K562 (cell line): ENCODE measurements at regions not wholly inside any gene's neighbourhood (a gene's known extent, or its start where the extent isn't known, plus 50 kb on each side); places are given as distances from the start of the nearest gene placed in this dataset.

Source experiments
- CBFA2T3 ChIP-seq: fragments of 450-650 bp; IDR thresholded peaks from 2 replicates; pipeline ENCODE4 v1.6.1; 2017
- CTCF ChIP-seq, 3 experiments: IDR thresholded peaks in 2 of 3; conservative IDR thresholded peaks in 1 of 3; 2 replicates each; pipeline ENCODE4 v1.5.1; 2011 to 2012; ENCODE audit warnings: low read length in 3 of 3, mild to moderate bottlenecking in 3 of 3, control low read depth in 2 of 3, improper control_type of control experiment in 1 of 3, inconsistent platforms in 1 of 3, low read depth in 1 of 3, mixed read lengths in 1 of 3, moderate library complexity in 1 of 3; ENCODE audit not compliant: insufficient read depth in 2 of 3
- EHMT2 ChIP-seq: fragments of 450-650 bp; IDR thresholded peaks from 2 replicates; pipeline ENCODE4 v1.6.1; 2018; ENCODE audit warnings: antibody characterized with exemption
- HBP1 ChIP-seq: fragments of 450-650 bp; formaldehyde crosslinking; IDR thresholded peaks from 2 replicates; pipeline ENCODE4 v1.4.0; 2022; ENCODE audit warnings: missing genetic modification characterization
- MAFF ChIP-seq: IDR thresholded peaks from 2 replicates; pipeline ENCODE4 v1.6.1; 2012; ENCODE audit warnings: low read length, improper control_type of control experiment
- MITF ChIP-seq: IDR thresholded peaks from 2 replicates; pipeline ENCODE4 v1.6.1; 2014; ENCODE audit warnings: antibody characterized with exemption
- PURB ChIP-seq: sonication (generic); formaldehyde crosslinking; IDR thresholded peaks from 2 replicates; pipeline ENCODE4 v1.9.0; 2021; ENCODE audit warnings: low read depth, mild to moderate bottlenecking, missing genetic modification reagents
- RAD21 ChIP-seq, 2 experiments: fragments of 250-450 bp in 1 of 2; fragments of 450-650 bp in 1 of 2; sonication (Bioruptor Pico) in 1 of 2; formaldehyde crosslinking in 1 of 2; IDR thresholded peaks in 1 of 2; conservative IDR thresholded peaks in 1 of 2; 2 replicates each; pipeline versions ENCODE4 v1.4.0 to v1.8.0; 2020 to 2022; ENCODE audit warnings: mild to moderate bottlenecking in 2 of 2, moderate library complexity in 1 of 2
- RNF2 ChIP-seq: sonication (generic); IDR thresholded peaks from 2 replicates; pipeline ENCODE4 v1.6.1; 2016
- TFAP4 ChIP-seq: sonication (generic); formaldehyde crosslinking; IDR thresholded peaks from 2 replicates; pipeline ENCODE4 v1.8.0; 2022; ENCODE audit warnings: missing genetic modification reagents, mild to moderate bottlenecking, moderate library complexity, borderline replicate concordance
- XRCC3 ChIP-seq: fragments of 450-650 bp; IDR thresholded peaks from 2 replicates; pipeline ENCODE4 v1.6.1; 2017; ENCODE audit warnings: mild to moderate bottlenecking, moderate library complexity
- ZBTB40 ChIP-seq, 2 experiments: fragments of 450-650 bp in 1 of 2; sonication (generic) in 1 of 2; formaldehyde crosslinking in 1 of 2; IDR thresholded peaks; 2 replicates each; pipeline versions ENCODE4 v1.7.1 to v1.9.0; 2016 to 2022; ENCODE audit warnings: inconsistent platforms in 1 of 2, mild to moderate bottlenecking in 1 of 2, missing genetic modification reagents in 1 of 2
- ZNF143 ChIP-seq: sonication (generic); formaldehyde crosslinking; IDR thresholded peaks from 2 replicates; pipeline ENCODE4 v1.9.0; 2022; ENCODE audit warnings: mild to moderate bottlenecking, missing genetic modification reagents
- ZNF507 ChIP-seq: conservative IDR thresholded peaks from 2 replicates; pipeline ENCODE4 v1.6.1; 2017; ENCODE audit warnings: missing genetic modification characterization, missing compliant biosample characterization

GRCh38 chr22:27154717-27155116, 497.3 kb downstream of the MIAT start (continued):
- TF ChIP-seq XRCC3 (no peak), ZBTB40 (IDR thresholded peaks at IDR 0.05) (0 out of 2 replicates have a peak, but pooled peaks have one; percentile 25), ZBTB40 (CRISPR knock-in tag; IDR thresholded peaks at IDR 0.05) (no peak), CBFA2T3 (peak; percentile 36; the same call in 1 of the 2 replicates), MITF (no peak), RNF2 (peak; percentile 38; the same call in 1 of the 2 replicates), TFAP4 (CRISPR knock-in tag) (no peak), ZNF143 (CRISPR knock-in tag) (peak; percentile 46; the same call in 1 of the 2 replicates), MAFF (no peak), EHMT2 (no peak), HBP1 (no peak), PURB (CRISPR knock-in tag) (no peak), ZNF507 (tag) (no peak), RAD21 (CRISPR knock-in tag; conservative IDR thresholded peaks at IDR 0.05 in 1 of 2, IDR thresholded peaks at IDR 0.05 in 1 of 2) (no peak), CTCF (IDR thresholded peaks at IDR 0.05 in 2 of 3, conservative IDR thresholded peaks at IDR 0.05 in 1 of 3; ENCODE audit: insufficient read depth in 2 of 3, low read depth in 1 of 3, low read length in 3 of 3) (no peak)
